ENCODE measurements at regions not wholly inside any gene's neighbourhood (a gene's known extent, or its start where the extent isn't known, plus 50 kb on each side); places are given as distances from the start of the nearest gene placed in this dataset.
"Not testable (repeated sequence)": the region's sequence is repeated elsewhere in the genome, so short reads cannot be mapped to it uniquely, and the experiment has no call there.

- Histone ChIP-seq H3K79me1 (ENCODE audit: low read depth, low read length) (no peaks in the 10 kb centered on the region), H3K27ac (replicated peaks; ENCODE audit: low read length) (no peak overlapping the region), H2BK15ac (ENCODE audit: low read length) (no peak overlapping the region), H2AK5ac (ENCODE audit: low read depth, low read length) (no peak overlapping the region), H3K4me2 (ENCODE audit: insufficient read depth, low read length, poor library complexity, severe bottlenecking) (no peak overlapping the region), H2BK120ac (ENCODE audit: low read depth, low read length) (no peak overlapping the region), H4K8ac (ENCODE audit: low read depth, low read length) (no peak overlapping the region), H3K9me3 (replicated peaks in 1 of 2; ENCODE audit: control insufficient read depth in 2 of 2, insufficient read depth in 1 of 2, low read depth in 1 of 2, low read length in 2 of 2) (no peaks in the 10 kb centered on the region), H2AFZ (ENCODE audit: low read length) (no peak overlapping the region), H2BK5ac (ENCODE audit: low read length) (no peak overlapping the region), H3K18ac (ENCODE audit: low read length) (no peak overlapping the region), H3K36me3 (replicated peaks in 1 of 2; ENCODE audit: control insufficient read depth in 2 of 2, insufficient read depth in 2 of 2, low read length in 2 of 2) (no peaks in the 10 kb centered on the region), H3K9ac (ENCODE audit: low read depth, low read length, poor library complexity) (no peak overlapping the region), H3K4me3 (ENCODE audit: low read length in 2 of 2) (no peak overlapping the region), H2BK12ac (ENCODE audit: low read length) (no peak overlapping the region), H4K91ac (ENCODE audit: low read depth, low read length, poor library complexity) (no peak overlapping the region), H3K4ac (ENCODE audit: low read length) (no peak overlapping the region), H3K23ac (ENCODE audit: low read depth, low read length, poor library complexity) (no peak overlapping the region), H3K4me1 (ENCODE audit: control insufficient read depth in 2 of 2, insufficient read depth in 1 of 2, low read depth in 1 of 2, low read length in 2 of 2) (no peaks in the 10 kb centered on the region), H3K27me3 (ENCODE audit: control insufficient read depth in 3 of 3, insufficient read depth in 3 of 3, low read depth in 1 of 3, low read length in 3 of 3) (no peaks in the 10 kb centered on the region), H3K14ac (ENCODE audit: low read length) (no peak overlapping the region)
- DNase-seq (ENCODE audit: low spot score) = peak; percentile 21
- no CpG with 5 or more reads among the region's 3 CpGs for WGBS, 2 donors (ENCODE audit: extremely low coverage in 2 of 2, insufficient read length in 2 of 2, insufficient replicate concordance in 1 of 2)
Measured at GRCh38 chr5:99169309-99169708, 240.5 kb upstream of the CHD1 start.

DNA sequence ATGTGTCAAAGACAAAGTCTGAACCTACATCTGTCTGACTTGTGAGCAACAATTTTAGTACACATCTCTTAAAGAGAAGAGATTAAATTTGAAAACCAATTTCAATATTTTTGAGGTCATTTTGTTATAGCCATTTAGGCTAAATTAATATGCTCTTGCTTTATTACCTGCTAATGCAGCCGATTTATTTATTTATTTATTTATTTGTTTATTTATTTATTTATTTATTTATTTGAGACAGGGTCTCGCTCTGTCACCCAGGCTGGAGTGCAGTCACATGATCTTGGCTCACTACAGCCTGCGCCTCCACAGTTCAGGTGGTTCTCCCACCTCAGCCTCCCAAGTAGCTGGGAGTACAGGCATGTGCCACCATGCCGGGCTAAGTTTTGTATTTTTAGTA, 232.7 kb upstream of the CHD1 start:
- not testable (repeated sequence) for H3K4me1 ChIP-seq (ENCODE audit: control insufficient read depth in 2 of 2, insufficient read depth in 1 of 2, low read depth in 1 of 2, low read length in 2 of 2); DNase-seq (ENCODE audit: low spot score); H3K36me3 ChIP-seq (replicated peaks in 1 of 2; ENCODE audit: control insufficient read depth in 2 of 2, insufficient read depth in 2 of 2, low read length in 2 of 2); H3K18ac ChIP-seq (ENCODE audit: low read length); H4K91ac ChIP-seq (ENCODE audit: low read depth, low read length, poor library complexity); H3K4ac ChIP-seq (ENCODE audit: low read length); H3K23ac ChIP-seq (ENCODE audit: low read depth, low read length, poor library complexity); H2BK15ac ChIP-seq (ENCODE audit: low read length); H3K9ac ChIP-seq (ENCODE audit: low read depth, low read length, poor library complexity); H3K79me1 ChIP-seq (ENCODE audit: low read depth, low read length); H3K27ac ChIP-seq (replicated peaks; ENCODE audit: low read length); H2BK12ac ChIP-seq (ENCODE audit: low read length); H4K8ac ChIP-seq (ENCODE audit: low read depth, low read length); H2AK5ac ChIP-seq (ENCODE audit: low read depth, low read length); H2AFZ ChIP-seq (ENCODE audit: low read length); H3K14ac ChIP-seq (ENCODE audit: low read length); H2BK120ac ChIP-seq (ENCODE audit: low read depth, low read length); H3K27me3 ChIP-seq (ENCODE audit: control insufficient read depth in 3 of 3, insufficient read depth in 3 of 3, low read depth in 1 of 3, low read length in 3 of 3); H2BK5ac ChIP-seq (ENCODE audit: low read length); H3K4me3 ChIP-seq (ENCODE audit: low read length in 2 of 2); H3K9me3 ChIP-seq (replicated peaks in 1 of 2; ENCODE audit: control insufficient read depth in 2 of 2, insufficient read depth in 1 of 2, low read depth in 1 of 2, low read length in 2 of 2); H3K4me2 ChIP-seq (ENCODE audit: insufficient read depth, low read length, poor library complexity, severe bottlenecking)
- WGBS, 2 donors (ENCODE audit: extremely low coverage in 2 of 2, insufficient read length in 2 of 2, insufficient replicate concordance in 1 of 2) = no CpG with 5 or more reads among the region's 4 CpGs

DNA sequence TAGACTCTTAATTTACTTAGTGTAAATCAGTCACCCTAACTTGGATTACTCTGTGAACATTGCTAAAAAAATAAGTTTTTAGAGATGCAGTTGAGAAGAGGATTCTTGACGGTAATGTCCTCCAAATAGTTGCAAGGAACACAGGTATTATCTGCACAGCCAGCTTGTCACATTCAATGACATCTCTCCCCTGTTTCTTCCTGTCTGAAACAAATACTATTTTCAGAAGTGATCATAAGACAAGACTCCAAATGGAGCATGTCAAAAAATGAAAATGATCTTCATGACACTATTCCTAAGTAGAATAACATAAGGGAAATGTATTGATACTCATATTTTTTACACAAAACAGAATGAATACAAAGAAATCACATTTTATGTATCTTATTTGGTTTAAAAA, 227.9 kb upstream of the CHD1 start:
- Histone ChIP-seq H3K27me3 (ENCODE audit: control insufficient read depth in 3 of 3, insufficient read depth in 3 of 3, low read depth in 1 of 3, low read length in 3 of 3) (no peaks in the 10 kb centered on the region), H2BK12ac (ENCODE audit: low read length) (no peak overlapping the region), H3K36me3 (replicated peaks in 1 of 2; ENCODE audit: control insufficient read depth in 2 of 2, insufficient read depth in 2 of 2, low read length in 2 of 2) (no peaks in the 10 kb centered on the region), H3K4me1 (ENCODE audit: control insufficient read depth in 2 of 2, insufficient read depth in 1 of 2, low read depth in 1 of 2, low read length in 2 of 2) (no peaks in the 10 kb centered on the region), H2AFZ (ENCODE audit: low read length) (no peak overlapping the region), H3K4me2 (ENCODE audit: insufficient read depth, low read length, poor library complexity, severe bottlenecking) (no peak overlapping the region), H3K9me3 (replicated peaks in 1 of 2; ENCODE audit: control insufficient read depth in 2 of 2, insufficient read depth in 1 of 2, low read depth in 1 of 2, low read length in 2 of 2) (no peaks in the 10 kb centered on the region), H2AK5ac (ENCODE audit: low read depth, low read length) (no peak overlapping the region), H2BK120ac (ENCODE audit: low read depth, low read length) (no peak overlapping the region), H2BK5ac (ENCODE audit: low read length) (no peak overlapping the region), H3K4me3 (ENCODE audit: low read length in 2 of 2) (no peak overlapping the region), H3K9ac (ENCODE audit: low read depth, low read length, poor library complexity) (no peak overlapping the region), H3K14ac (ENCODE audit: low read length) (no peak overlapping the region), H4K91ac (ENCODE audit: low read depth, low read length, poor library complexity) (no peak overlapping the region), H2BK15ac (ENCODE audit: low read length) (no peak overlapping the region), H3K18ac (ENCODE audit: low read length) (no peak overlapping the region), H3K23ac (ENCODE audit: low read depth, low read length, poor library complexity) (no peak overlapping the region), H3K79me1 (ENCODE audit: low read depth, low read length) (no peaks in the 10 kb centered on the region), H3K27ac (replicated peaks; ENCODE audit: low read length) (no peak overlapping the region), H3K4ac (ENCODE audit: low read length) (no peak overlapping the region), H4K8ac (ENCODE audit: low read depth, low read length) (no peak overlapping the region)
- no CpG with 5 or more reads among the region's 1 CpG for WGBS, 2 donors (ENCODE audit: extremely low coverage in 2 of 2, insufficient read length in 2 of 2, insufficient replicate concordance in 1 of 2)
- no peak for DNase-seq (ENCODE audit: low spot score)

- DNase-seq (ENCODE audit: low spot score); H2BK120ac ChIP-seq (ENCODE audit: low read depth, low read length); H2BK5ac ChIP-seq (ENCODE audit: low read length); H3K4me3 ChIP-seq (ENCODE audit: low read length in 2 of 2); H3K27ac ChIP-seq (replicated peaks; ENCODE audit: low read length); H2AFZ ChIP-seq (ENCODE audit: low read length); H2AK5ac ChIP-seq (ENCODE audit: low read depth, low read length); H3K14ac ChIP-seq (ENCODE audit: low read length); H3K18ac ChIP-seq (ENCODE audit: low read length); H2BK12ac ChIP-seq (ENCODE audit: low read length); H3K9me3 ChIP-seq (replicated peaks in 1 of 2; ENCODE audit: control insufficient read depth in 2 of 2, insufficient read depth in 1 of 2, low read depth in 1 of 2, low read length in 2 of 2); H3K36me3 ChIP-seq (replicated peaks in 1 of 2; ENCODE audit: control insufficient read depth in 2 of 2, insufficient read depth in 2 of 2, low read length in 2 of 2); H4K91ac ChIP-seq (ENCODE audit: low read depth, low read length, poor library complexity); H3K23ac ChIP-seq (ENCODE audit: low read depth, low read length, poor library complexity); H2BK15ac ChIP-seq (ENCODE audit: low read length); H3K4me1 ChIP-seq (ENCODE audit: control insufficient read depth in 2 of 2, insufficient read depth in 1 of 2, low read depth in 1 of 2, low read length in 2 of 2); H3K4me2 ChIP-seq (ENCODE audit: insufficient read depth, low read length, poor library complexity, severe bottlenecking); H3K4ac ChIP-seq (ENCODE audit: low read length); H3K9ac ChIP-seq (ENCODE audit: low read depth, low read length, poor library complexity); H3K79me1 ChIP-seq (ENCODE audit: low read depth, low read length); H4K8ac ChIP-seq (ENCODE audit: low read depth, low read length); H3K27me3 ChIP-seq (ENCODE audit: control insufficient read depth in 3 of 3, insufficient read depth in 3 of 3, low read depth in 1 of 3, low read length in 3 of 3): not testable (repeated sequence)
- no CpG with 5 or more reads among the region's 1 CpG for WGBS, 2 donors (ENCODE audit: extremely low coverage in 2 of 2, insufficient read length in 2 of 2, insufficient replicate concordance in 1 of 2)
Measured at GRCh38 chr5:99143283-99143795, 214.5 kb upstream of the CHD1 start.
